IMR-90 (cell line): ENCODE measurements at regions not wholly inside any gene's neighbourhood (a gene's known extent, or its start where the extent isn't known, plus 50 kb on each side); places are given as distances from the start of the nearest gene placed in this dataset.

Source experiments
- ATAC-seq: fragments of 200-7000 bp; cut with Tn5 transposase; 2 replicates; pipeline ENCODE4 v1.9.1; 2020; ENCODE audit warnings: low read depth, mild to moderate bottlenecking, moderate library complexity
- BruUV-seq: library from RNA; stranded (reverse); fragments of 400-500 nt; replicated peaks from 2 replicates; lab custom pipeline; 2021; lab: Mats Ljungman, UMichigan
- CTCF ChIA-PET: fragments of 300-600 bp; formaldehyde crosslinking; extraction: SDS; loops from one replicate; lab custom pipeline; 2021; ENCODE audit warnings: antibody characterized with exemption; lab: Yijun Ruan, JAX
- POLR2A ChIA-PET: fragments of 300-600 bp; sonication (Branson Sonifier 250); formaldehyde crosslinking; loops from one replicate; lab custom pipeline; 2022; ENCODE audit warnings: antibody characterized with exemption; ENCODE audit not compliant: unreplicated experiment; lab: Charles Lee
- DNase-seq: peaks from one replicate; pipeline ENCODE4 v3.0.0; 2013
- H2AFZ ChIP-seq: replicated peaks from 2 replicates; pipeline ENCODE3; 2013; ENCODE audit warnings: low read length, mild to moderate bottlenecking; ENCODE audit not compliant: poor library complexity
- H2AK5ac ChIP-seq: 2 replicates; pipeline ENCODE4 v1.6.1; 2013; ENCODE audit warnings: low read depth, low read length, inconsistent platforms
- H2AK9ac ChIP-seq: replicated peaks from 2 replicates; pipeline ENCODE3; 2013; ENCODE audit warnings: mild to moderate bottlenecking, low read depth, low read length, moderate library complexity; ENCODE audit not compliant: poor library complexity
- H2BK120ac ChIP-seq: 2 replicates; pipeline ENCODE4 v1.6.1; 2013; ENCODE audit warnings: low read depth, low read length, inconsistent platforms
- H2BK15ac ChIP-seq: 3 replicates; pipeline ENCODE4 v1.6.1; 2013; ENCODE audit warnings: low read depth, low read length, inconsistent platforms
- H2BK20ac ChIP-seq: 2 replicates; pipeline ENCODE4 v1.6.1; 2013; ENCODE audit warnings: low read depth, mild to moderate bottlenecking, inconsistent platforms, low read length, moderate library complexity
- H2BK5ac ChIP-seq: 2 replicates; pipeline ENCODE4 v1.6.1; 2013; ENCODE audit warnings: mild to moderate bottlenecking, low read depth, low read length, inconsistent platforms; ENCODE audit not compliant: poor library complexity, severe bottlenecking
- H3K14ac ChIP-seq: replicated peaks from 2 replicates; pipeline ENCODE4 v1.6.1; 2013; ENCODE audit warnings: low read depth, low read length, inconsistent platforms
- H3K18ac ChIP-seq: 2 replicates; pipeline ENCODE4 v1.6.1; 2013; ENCODE audit warnings: low read depth, low read length, control low read depth
- H3K23ac ChIP-seq: 2 replicates; pipeline ENCODE4 v1.6.1; 2013; ENCODE audit warnings: low read depth, low read length, inconsistent platforms
- H3K27ac ChIP-seq: 2 replicates; pipeline ENCODE4 v1.5.1; 2013; ENCODE audit warnings: mild to moderate bottlenecking, control low read depth, low read length; ENCODE audit not compliant: insufficient read depth
- H3K27me3 ChIP-seq: 2 replicates; pipeline ENCODE4 v1.6.1; 2013; ENCODE audit warnings: low read length; ENCODE audit not compliant: control insufficient read depth, insufficient read depth
- H3K36me3 ChIP-seq: 2 replicates; pipeline ENCODE4 v1.6.1; 2013; ENCODE audit warnings: low read length, mixed read lengths; ENCODE audit not compliant: control insufficient read depth, insufficient read depth
- H3K4ac ChIP-seq: 2 replicates; pipeline ENCODE4 v1.6.1; 2013; ENCODE audit warnings: low read depth, low read length, inconsistent platforms
- H3K4me1 ChIP-seq: 2 replicates; pipeline ENCODE4 v1.6.1; 2013; ENCODE audit warnings: low read length, mixed read lengths; ENCODE audit not compliant: control insufficient read depth, insufficient read depth
- H3K4me2 ChIP-seq: 2 replicates; pipeline ENCODE4 v1.6.1; 2013; ENCODE audit warnings: low read depth, mild to moderate bottlenecking, control low read depth, low read length, moderate library complexity
- H3K4me3 ChIP-seq: 2 replicates; pipeline ENCODE4 v1.5.1; 2013; ENCODE audit warnings: low read depth, mild to moderate bottlenecking, control low read depth, low read length, moderate library complexity; ENCODE audit not compliant: insufficient read depth
- H3K56ac ChIP-seq: 2 replicates; pipeline ENCODE4 v1.6.1; 2013; ENCODE audit warnings: low read length, inconsistent platforms; ENCODE audit not compliant: insufficient read depth; ENCODE audit errors: extremely low read depth
- H3K79me1 ChIP-seq, 2 experiments: 2 replicates each; pipeline ENCODE4 v1.6.1; 2013; ENCODE audit warnings: low read length in 2 of 2, inconsistent platforms in 1 of 2, low read depth in 1 of 2
- H3K9ac ChIP-seq: 2 replicates; pipeline ENCODE4 v1.6.1; 2013; ENCODE audit warnings: low read depth, low read length, control low read depth
- H3K9me1 ChIP-seq: 2 replicates; pipeline ENCODE4 v1.6.1; 2013; ENCODE audit warnings: low read length, inconsistent platforms; ENCODE audit not compliant: insufficient read depth
- H3K9me3 ChIP-seq: 2 replicates; pipeline ENCODE4 v1.6.1; 2013; ENCODE audit warnings: low read length; ENCODE audit not compliant: control insufficient read depth, insufficient read depth
- H4K20me1 ChIP-seq: 2 replicates; pipeline ENCODE4 v1.6.1; 2013; ENCODE audit warnings: low read length, inconsistent platforms; ENCODE audit not compliant: insufficient read depth
- H4K5ac ChIP-seq: 2 replicates; pipeline ENCODE4 v1.6.1; 2013; ENCODE audit warnings: mild to moderate bottlenecking, low read depth, low read length, control low read depth
- H4K8ac ChIP-seq, 2 experiments: 2 replicates each; pipeline ENCODE4 v1.6.1; 2013; ENCODE audit warnings: low read depth in 2 of 2, low read length in 2 of 2, control low read depth in 1 of 2, inconsistent platforms in 1 of 2
- H4K91ac ChIP-seq: 2 replicates; pipeline ENCODE4 v1.6.1; 2013; ENCODE audit warnings: low read depth, low read length, inconsistent platforms; ENCODE audit not compliant: insufficient read depth
- BHLHE40 ChIP-seq: fragments of 150-350 bp; IDR thresholded peaks from 2 replicates; pipeline ENCODE4 v1.6.1; 2016; ENCODE audit warnings: mild to moderate bottlenecking, low read depth, low read length
- CEBPB ChIP-seq: IDR thresholded peaks from 2 replicates; pipeline ENCODE4 v1.6.1; 2012; ENCODE audit warnings: low read depth, low read length, improper control_type of control experiment
- CHD1 ChIP-seq: IDR thresholded peaks from 2 replicates; pipeline ENCODE4 v1.6.1; 2012; ENCODE audit warnings: low read depth, low read length, improper control_type of control experiment
- CTCF ChIP-seq: conservative IDR thresholded peaks from 2 replicates; pipeline ENCODE4 v1.5.1; 2012; ENCODE audit warnings: mild to moderate bottlenecking, low read depth, low read length, improper control_type of control experiment
- ELK1 ChIP-seq: fragments of 150-350 bp; IDR thresholded peaks from 2 replicates; pipeline ENCODE4 v1.6.1; 2016; ENCODE audit warnings: low read depth, mild to moderate bottlenecking, low read length, moderate library complexity, borderline replicate concordance
- FOS ChIP-seq: fragments of 150-350 bp; IDR thresholded peaks from 2 replicates; pipeline ENCODE4 v1.6.1; 2016; ENCODE audit warnings: low read depth, low read length
- MAFK ChIP-seq: IDR thresholded peaks from 2 replicates; pipeline ENCODE4 v1.6.1; 2012; ENCODE audit warnings: low read depth, low read length, improper control_type of control experiment
- MAZ ChIP-seq: IDR thresholded peaks from 2 replicates; pipeline ENCODE4 v1.6.1; 2012; ENCODE audit warnings: low read depth, mild to moderate bottlenecking, low read length, improper control_type of control experiment, moderate library complexity, borderline replicate concordance
- MXI1 ChIP-seq: IDR thresholded peaks from 2 replicates; pipeline ENCODE4 v1.6.1; 2012; ENCODE audit warnings: low read depth, mild to moderate bottlenecking, low read length, moderate library complexity, borderline replicate concordance
- NFE2L2 ChIP-seq: fragments of 150-350 bp; IDR thresholded peaks from 2 replicates; pipeline ENCODE4 v1.6.1; 2016; ENCODE audit warnings: low read depth, mild to moderate bottlenecking, low read length
- POLR2A ChIP-seq: IDR thresholded peaks from 2 replicates; pipeline ENCODE4 v1.6.1; 2012; ENCODE audit warnings: mild to moderate bottlenecking, low read depth, low read length
- RAD21 ChIP-seq: IDR thresholded peaks from 2 replicates; pipeline ENCODE4 v1.6.1; 2012; ENCODE audit warnings: low read length, improper control_type of control experiment
- RCOR1 ChIP-seq: IDR thresholded peaks from 2 replicates; pipeline ENCODE4 v1.6.1; 2012; ENCODE audit warnings: mild to moderate bottlenecking, low read length, improper control_type of control experiment; ENCODE audit not compliant: insufficient replicate concordance
- RFX5 ChIP-seq: IDR thresholded peaks from 2 replicates; pipeline ENCODE4 v1.8.0; 2012; ENCODE audit warnings: low read depth, mild to moderate bottlenecking, low read length, moderate library complexity
- SMC3 ChIP-seq: fragments of 150-350 bp; IDR thresholded peaks from 2 replicates; pipeline ENCODE4 v1.6.1; 2016; ENCODE audit warnings: low read depth, mild to moderate bottlenecking, antibody characterized with exemption, low read length, moderate library complexity
- USF2 ChIP-seq: fragments of 150-350 bp; IDR thresholded peaks from 2 replicates; pipeline ENCODE4 v1.6.1; 2017; ENCODE audit warnings: mild to moderate bottlenecking, antibody characterized with exemption, low read length, low read depth
- WGBS, 2 experiments: methylation state at CpG; one replicate each; pipeline versions ENCODE4 v1.1.5 to v1.1.7; 2013; ENCODE audit warnings: missing lambda C conversion rate in 2 of 2; ENCODE audit not compliant: insufficient read length in 1 of 2; ENCODE audit errors: extremely low coverage in 2 of 2; 5-methylcytosine and 5-hydroxymethylcytosine counted together
- dilution Hi-C: fragments of 300-500 bp; cut with HindIII; formaldehyde crosslinking; loops from one replicate; pipeline ENCODE4 v1.14.3; 2018; ENCODE audit warnings: low sequenced_read_pairs; ENCODE audit not compliant: unreplicated experiment
- in situ Hi-C: fragments of 300-500 bp; cut with MboI; formaldehyde crosslinking; loops from 3 replicates; pipeline ENCODE4 v1.14.3; 2019; ENCODE audit warnings: low sequenced_read_pairs, inconsistent platforms, mixed read lengths
- intact Hi-C: fragments of 100-400 bp; cut with micrococcal nuclease; formaldehyde crosslinking; loops from 2 replicates; pipeline ENCODE4 v1.10.0; 2022

- Histone ChIP-seq H3K18ac (no peak overlapping the region), H2BK20ac (no peak overlapping the region), H2BK5ac (no peak overlapping the region), H3K4ac (no peak overlapping the region), H4K5ac (no peak overlapping the region), H3K4me2 (no peak overlapping the region), H3K36me3 (no peaks in the 10 kb centered on the region), H3K4me1 (no peaks in the 10 kb centered on the region), H3K14ac (no peak overlapping the region), H3K23ac (no peak overlapping the region), H3K27me3 (no peaks in the 10 kb centered on the region), H3K79me1 (no peaks in the 10 kb centered on the region), H2AK5ac (no peak overlapping the region), H4K20me1 (no peaks in the 10 kb centered on the region), H4K8ac (no peak overlapping the region), H3K4me3 (no peak overlapping the region), H2AK9ac (no peak overlapping the region), H3K9me1 (no peaks in the 10 kb centered on the region), H3K56ac (no peak overlapping the region), H4K91ac (no peak overlapping the region), H2AFZ (no peak overlapping the region), H3K9ac (no peak overlapping the region), H2BK120ac (no peak overlapping the region), H2BK15ac (no peak overlapping the region), H3K27ac (no peak overlapping the region), H3K9me3 (peaks cover 12% of the 10 kb centered on the region; the same call in 1 of the 2 replicates)
- ChIA-PET POLR2A (no interaction called here), CTCF (no interaction called here)
- in situ Hi-C loops: no loop called here
- no peak for DNase-seq
- dilution Hi-C loops: no loop called here
- intact Hi-C loops: no loop called here
- no TSS peak for BruUV-seq
- no peak for TF ChIP-seq MAFK
- no peak for TF ChIP-seq RCOR1
- TF ChIP-seq CEBPB: no peak
- no peak for TF ChIP-seq MAZ
- no peak for TF ChIP-seq USF2
- no peak for TF ChIP-seq NFE2L2
- TF ChIP-seq RFX5: no peak
- TF ChIP-seq CTCF: no peak
- no peak for TF ChIP-seq MXI1
- TF ChIP-seq SMC3: no peak
- TF ChIP-seq FOS: no peak
- TF ChIP-seq CHD1: no peak
- no peak for TF ChIP-seq POLR2A
- no peak for TF ChIP-seq BHLHE40
- TF ChIP-seq ELK1: no peak
- no peak for TF ChIP-seq RAD21
- ATAC-seq: no peak
- no CpG with 5 or more reads among the region's 1 CpG for WGBS, 2 experiments
Observed at GRCh38 chr2:139380051-139380450, 599.9 kb upstream of the NXPH2 start.
